AG09319 (cell line): ENCODE measurements at regions not wholly inside any gene's neighbourhood (a gene's known extent, or its start where the extent isn't known, plus 50 kb on each side); places are given as distances from the start of the nearest gene placed in this dataset.

Experiments used
- DNase-seq: peaks from one replicate; pipeline ENCODE4 v3.0.0-alpha.2; 2010; ENCODE audit warnings: low read depth; ENCODE audit errors: extremely low read depth
- CTCF ChIP-seq: IDR thresholded peaks from 2 replicates; pipeline ENCODE4 v1.5.1; 2011; ENCODE audit warnings: low read depth, mild to moderate bottlenecking, inconsistent platforms, low read length, moderate library complexity

- TF ChIP-seq CTCF, result no peak
- DNase-seq, result no peak
Measured at GRCh38 chr4:67071641-67072040, 473.7 kb downstream of the CENPC start.

- no peak for DNase-seq
- TF ChIP-seq CTCF, result no peak
Measured at GRCh38 chr4:67055319-67055718, 490.0 kb downstream of the CENPC start.

GRCh38 chr4:67054896-67055295 is 490.4 kb downstream of the CENPC start:
- DNase-seq, result no peak
- no peak for TF ChIP-seq CTCF

- DNase-seq, result no peak
- no peak for TF ChIP-seq CTCF
Measured at GRCh38 chr4:67052814-67053675, 492.3 kb downstream of the CENPC start.

GRCh38 chr4:67051000-67051789 is 494.1 kb downstream of the CENPC start:
- no peak for DNase-seq
- TF ChIP-seq CTCF, result no peak

- TF ChIP-seq CTCF, result no peak
- DNase-seq, result no peak
Measured at GRCh38 chr4:67049446-67049845, 495.9 kb downstream of the CENPC start.

GRCh38 chr4:67048530-67048929 is 496.8 kb downstream of the CENPC start:
- no peak for DNase-seq
- TF ChIP-seq CTCF, result no peak
